ENCODE measurements at regions not wholly inside any gene's neighbourhood (a gene's known extent, or its start where the extent isn't known, plus 50 kb on each side); places are given as distances from the start of the nearest gene placed in this dataset.

DNA sequence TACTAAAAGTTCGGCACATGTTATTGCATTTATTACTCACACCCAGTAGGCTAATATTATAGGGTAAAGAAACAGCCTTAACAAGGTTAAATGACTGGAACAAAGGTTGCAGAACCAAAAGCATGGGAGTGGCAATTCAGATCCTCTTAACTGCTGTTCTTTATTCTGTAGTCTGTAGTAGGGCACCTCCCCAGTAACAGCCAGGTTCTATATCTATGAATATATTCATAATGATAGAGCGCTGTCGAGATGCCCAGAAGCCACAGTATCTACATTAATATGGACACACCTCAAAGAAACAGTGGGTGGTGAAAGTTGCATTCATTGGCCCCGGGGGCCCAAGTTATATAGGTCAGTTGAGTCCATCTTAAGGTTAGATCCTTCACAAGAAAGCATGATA lies 340.9 kb upstream of the THRB start:
- Histone ChIP-seq H3K27ac (ENCODE audit: low read length) (no peak overlapping the region), H3K4me3 (ENCODE audit: low read length) (no peak overlapping the region), H3K9me2 (ENCODE audit: insufficient read depth, low read length) (no peaks in the 10 kb centered on the region), H3K4me2 (ENCODE audit: low read length) (no peak overlapping the region), H3K9ac (ENCODE audit: low read length) (no peak overlapping the region), H2AFZ (ENCODE audit: low read depth, low read length) (no peak overlapping the region), H3K9me3 (ENCODE audit: low read length) (no peaks in the 10 kb centered on the region), H3F3A (ENCODE audit: insufficient read depth, low read length, poor library complexity, severe bottlenecking) (no peaks in the 10 kb centered on the region), H3K36me3 (ENCODE audit: insufficient read depth, low read length) (no peaks in the 10 kb centered on the region), H3K27me3 (ENCODE audit: insufficient read depth, low read depth, low read length) (peaks cover 11% of the 10 kb centered on the region), H4K20me1 (ENCODE audit: insufficient read depth) (no peaks in the 10 kb centered on the region), H3K79me2 (replicated peaks; ENCODE audit: insufficient read depth, low read length) (no peaks in the 10 kb centered on the region)
- TF ChIP-seq EP300 (conservative IDR thresholded peaks at IDR 0.05; ENCODE audit: poor library complexity, severe bottlenecking) (no peak), RAD21 (conservative IDR thresholded peaks at IDR 0.05) (no peak), EZH2 (IDR thresholded peaks at IDR 0.05; ENCODE audit: borderline replicate concordance, insufficient read depth, low read length, poor library complexity, severe bottlenecking) (no peak)
- TF ChIP-seq, protein P1, sequence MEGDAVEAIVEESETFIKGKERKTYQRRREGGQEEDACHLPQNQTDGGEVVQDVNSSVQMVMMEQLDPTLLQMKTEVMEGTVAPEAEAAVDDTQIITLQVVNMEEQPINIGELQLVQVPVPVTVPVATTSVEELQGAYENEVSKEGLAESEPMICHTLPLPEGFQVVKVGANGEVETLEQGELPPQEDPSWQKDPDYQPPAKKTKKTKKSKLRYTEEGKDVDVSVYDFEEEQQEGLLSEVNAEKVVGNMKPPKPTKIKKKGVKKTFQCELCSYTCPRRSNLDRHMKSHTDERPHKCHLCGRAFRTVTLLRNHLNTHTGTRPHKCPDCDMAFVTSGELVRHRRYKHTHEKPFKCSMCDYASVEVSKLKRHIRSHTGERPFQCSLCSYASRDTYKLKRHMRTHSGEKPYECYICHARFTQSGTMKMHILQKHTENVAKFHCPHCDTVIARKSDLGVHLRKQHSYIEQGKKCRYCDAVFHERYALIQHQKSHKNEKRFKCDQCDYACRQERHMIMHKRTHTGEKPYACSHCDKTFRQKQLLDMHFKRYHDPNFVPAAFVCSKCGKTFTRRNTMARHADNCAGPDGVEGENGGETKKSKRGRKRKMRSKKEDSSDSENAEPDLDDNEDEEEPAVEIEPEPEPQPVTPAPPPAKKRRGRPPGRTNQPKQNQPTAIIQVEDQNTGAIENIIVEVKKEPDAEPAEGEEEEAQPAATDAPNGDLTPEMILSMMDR (IDR thresholded peaks at IDR 0.05; ENCODE audit: poor library complexity, severe bottlenecking), result no peak

DNA sequence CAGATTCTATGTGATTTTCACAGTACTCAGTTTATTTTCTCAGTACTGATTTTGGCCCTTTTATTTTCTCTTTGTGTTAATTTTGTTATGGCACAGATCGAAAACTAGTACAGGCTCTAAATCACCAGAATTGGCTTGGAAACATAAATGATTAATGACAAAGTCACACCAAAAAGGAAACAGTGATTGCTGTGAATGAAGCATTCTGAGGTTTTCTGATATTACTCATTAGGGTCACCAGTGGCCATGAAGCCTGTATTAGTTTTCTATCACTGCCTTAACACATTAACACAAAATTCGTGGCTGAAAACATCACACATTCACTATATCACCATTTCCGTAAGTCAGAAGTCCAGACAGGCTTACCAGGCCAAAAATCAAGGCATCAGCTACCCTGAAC lies 343.0 kb upstream of the THRB start:
- no peaks in the 10 kb centered on the region for H3K9me3 ChIP-seq (ENCODE audit: low read length)
- H3K9ac ChIP-seq (ENCODE audit: low read length), result no peak overlapping the region
- no peaks in the 10 kb centered on the region for H3K9me2 ChIP-seq (ENCODE audit: insufficient read depth, low read length)
- TF ChIP-seq, protein P1 (IDR thresholded peaks at IDR 0.05; ENCODE audit: poor library complexity, severe bottlenecking), result no peak
- no peak for TF ChIP-seq EZH2 (IDR thresholded peaks at IDR 0.05; ENCODE audit: borderline replicate concordance, insufficient read depth, low read length, poor library complexity, severe bottlenecking)
- no peak for TF ChIP-seq POLR2AphosphoS5 (IDR thresholded peaks at IDR 0.05)
- no peak for TF ChIP-seq EP300 (conservative IDR thresholded peaks at IDR 0.05; ENCODE audit: poor library complexity, severe bottlenecking)
- TF ChIP-seq RAD21 (conservative IDR thresholded peaks at IDR 0.05), result no peak
- TF ChIP-seq, protein P2, sequence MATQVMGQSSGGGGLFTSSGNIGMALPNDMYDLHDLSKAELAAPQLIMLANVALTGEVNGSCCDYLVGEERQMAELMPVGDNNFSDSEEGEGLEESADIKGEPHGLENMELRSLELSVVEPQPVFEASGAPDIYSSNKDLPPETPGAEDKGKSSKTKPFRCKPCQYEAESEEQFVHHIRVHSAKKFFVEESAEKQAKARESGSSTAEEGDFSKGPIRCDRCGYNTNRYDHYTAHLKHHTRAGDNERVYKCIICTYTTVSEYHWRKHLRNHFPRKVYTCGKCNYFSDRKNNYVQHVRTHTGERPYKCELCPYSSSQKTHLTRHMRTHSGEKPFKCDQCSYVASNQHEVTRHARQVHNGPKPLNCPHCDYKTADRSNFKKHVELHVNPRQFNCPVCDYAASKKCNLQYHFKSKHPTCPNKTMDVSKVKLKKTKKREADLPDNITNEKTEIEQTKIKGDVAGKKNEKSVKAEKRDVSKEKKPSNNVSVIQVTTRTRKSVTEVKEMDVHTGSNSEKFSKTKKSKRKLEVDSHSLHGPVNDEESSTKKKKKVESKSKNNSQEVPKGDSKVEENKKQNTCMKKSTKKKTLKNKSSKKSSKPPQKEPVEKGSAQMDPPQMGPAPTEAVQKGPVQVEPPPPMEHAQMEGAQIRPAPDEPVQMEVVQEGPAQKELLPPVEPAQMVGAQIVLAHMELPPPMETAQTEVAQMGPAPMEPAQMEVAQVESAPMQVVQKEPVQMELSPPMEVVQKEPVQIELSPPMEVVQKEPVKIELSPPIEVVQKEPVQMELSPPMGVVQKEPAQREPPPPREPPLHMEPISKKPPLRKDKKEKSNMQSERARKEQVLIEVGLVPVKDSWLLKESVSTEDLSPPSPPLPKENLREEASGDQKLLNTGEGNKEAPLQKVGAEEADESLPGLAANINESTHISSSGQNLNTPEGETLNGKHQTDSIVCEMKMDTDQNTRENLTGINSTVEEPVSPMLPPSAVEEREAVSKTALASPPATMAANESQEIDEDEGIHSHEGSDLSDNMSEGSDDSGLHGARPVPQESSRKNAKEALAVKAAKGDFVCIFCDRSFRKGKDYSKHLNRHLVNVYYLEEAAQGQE (IDR thresholded peaks at IDR 0.05; ENCODE audit: borderline replicate concordance), result no peak
- TF ChIP-seq SMC3 (conservative IDR thresholded peaks at IDR 0.05; ENCODE audit: poor library complexity), result no peak
- TF ChIP-seq MXI1 (conservative IDR thresholded peaks at IDR 0.05; ENCODE audit: poor library complexity, severe bottlenecking), result no peak
- TF ChIP-seq TAF1 (IDR thresholded peaks at IDR 0.05; ENCODE audit: low read depth), result no peak
- no peak overlapping the region for H3K4me2 ChIP-seq (ENCODE audit: low read length)
- no peaks in the 10 kb centered on the region for H3K36me3 ChIP-seq (ENCODE audit: insufficient read depth, low read length)
- H3F3A ChIP-seq (ENCODE audit: insufficient read depth, low read length, poor library complexity, severe bottlenecking), result no peaks in the 10 kb centered on the region
- no peak overlapping the region for H3K4me3 ChIP-seq (ENCODE audit: low read length)
- no peak overlapping the region for H3K27ac ChIP-seq (ENCODE audit: low read length)
- no peaks in the 10 kb centered on the region for H3K27me3 ChIP-seq (ENCODE audit: insufficient read depth, low read depth, low read length)
- H2AFZ ChIP-seq (ENCODE audit: low read depth, low read length), result no peak overlapping the region
- no peaks in the 10 kb centered on the region for H3K79me2 ChIP-seq (replicated peaks; ENCODE audit: insufficient read depth, low read length)
- no peaks in the 10 kb centered on the region for H4K20me1 ChIP-seq (ENCODE audit: insufficient read depth)
